Osteocyte (in vitro differentiated cells): ENCODE measurements at regions not wholly inside any gene's neighbourhood (a gene's known extent, or its start where the extent isn't known, plus 50 kb on each side); places are given as distances from the start of the nearest gene placed in this dataset.

ENCODE experiments used
- DNase-seq: peaks from one replicate; pipeline ENCODE4 v3.0.0; 2021; ENCODE audit warnings: mixed read lengths; ENCODE audit not compliant: unreplicated experiment; ENCODE audit errors: extremely low spot score
- H3K27ac Mint-ChIP-seq: one replicate; pipeline ENCODE4 v1.8.0; 2021; ENCODE audit warnings: mild to moderate bottlenecking, mixed read lengths; ENCODE audit not compliant: unreplicated experiment
- H3K27me3 Mint-ChIP-seq: one replicate; pipeline ENCODE4 v1.8.0; 2021; ENCODE audit warnings: mixed read lengths; ENCODE audit not compliant: unreplicated experiment
- H3K36me3 Mint-ChIP-seq: one replicate; pipeline ENCODE4 v1.8.0; 2021; ENCODE audit warnings: mixed read lengths; ENCODE audit not compliant: unreplicated experiment
- H3K4me1 Mint-ChIP-seq: one replicate; pipeline ENCODE4 v1.8.0; 2021; ENCODE audit warnings: mixed read lengths; ENCODE audit not compliant: unreplicated experiment
- H3K4me3 Mint-ChIP-seq: one replicate; pipeline ENCODE4 v1.8.0; 2021; ENCODE audit warnings: mild to moderate bottlenecking, moderate library complexity, mixed read lengths; ENCODE audit not compliant: unreplicated experiment
- H3K9me3 Mint-ChIP-seq: one replicate; pipeline ENCODE4 v1.8.0; 2021; ENCODE audit warnings: mixed read lengths; ENCODE audit not compliant: unreplicated experiment
- CTCF ChIP-seq: fragments of 200-600 bp; sonication (generic); IDR thresholded peaks from 2 replicates; pipeline ENCODE4 v1.5.0; 2021; ENCODE audit warnings: antibody characterized with exemption, mild to moderate bottlenecking, moderate library complexity

GRCh38 chr17:13268791-13269595 is 251.2 kb upstream of the ELAC2 start:
- Mint-ChIP-seq H3K27ac (no peak overlapping the region), H3K27me3 (peaks cover 36% of the 10 kb centered on the region), H3K36me3 (no peaks in the 10 kb centered on the region), H3K9me3 (no peaks in the 10 kb centered on the region), H3K4me3 (no peak overlapping the region), H3K4me1 (no peaks in the 10 kb centered on the region)
- no peak for TF ChIP-seq CTCF
- DNase-seq, result no peak

- no peak overlapping the region for H3K4me3 Mint-ChIP-seq
- TF ChIP-seq CTCF, result no peak
- H3K4me1 Mint-ChIP-seq, result no peaks in the 10 kb centered on the region
- H3K27me3 Mint-ChIP-seq, result peaks cover 36% of the 10 kb centered on the region
- H3K27ac Mint-ChIP-seq, result no peak overlapping the region
- H3K36me3 Mint-ChIP-seq, result no peaks in the 10 kb centered on the region
- no peak for DNase-seq
- no peaks in the 10 kb centered on the region for H3K9me3 Mint-ChIP-seq
Observed at GRCh38 chr17:13266606-13267005, 248.8 kb upstream of the ELAC2 start.

GRCh38 chr17:13265311-13265710 is 247.5 kb upstream of the ELAC2 start:
- H3K27me3 Mint-ChIP-seq, result peaks cover 34% of the 10 kb centered on the region
- H3K36me3 Mint-ChIP-seq, result no peaks in the 10 kb centered on the region
- DNase-seq, result no peak
- H3K27ac Mint-ChIP-seq, result no peak overlapping the region
- TF ChIP-seq CTCF, result no peak
- H3K9me3 Mint-ChIP-seq, result no peaks in the 10 kb centered on the region
- H3K4me3 Mint-ChIP-seq, result no peak overlapping the region
- no peaks in the 10 kb centered on the region for H3K4me1 Mint-ChIP-seq

GRCh38 chr17:13263746-13264145 is 245.9 kb upstream of the ELAC2 start:
- no peak for TF ChIP-seq CTCF
- Mint-ChIP-seq H3K9me3 (no peaks in the 10 kb centered on the region), H3K27me3 (peaks cover 27% of the 10 kb centered on the region), H3K27ac (no peak overlapping the region), H3K4me1 (no peaks in the 10 kb centered on the region), H3K4me3 (no peak overlapping the region), H3K36me3 (no peaks in the 10 kb centered on the region)
- no peak for DNase-seq

GRCh38 chr17:13256545-13256944 is 238.7 kb upstream of the ELAC2 start:
- no peak for TF ChIP-seq CTCF
- no peaks in the 10 kb centered on the region for H3K9me3 Mint-ChIP-seq
- peaks cover 16% of the 10 kb centered on the region for H3K27me3 Mint-ChIP-seq
- H3K4me1 Mint-ChIP-seq, result no peaks in the 10 kb centered on the region
- no peaks in the 10 kb centered on the region for H3K36me3 Mint-ChIP-seq
- no peak overlapping the region for H3K27ac Mint-ChIP-seq
- H3K4me3 Mint-ChIP-seq, result no peak overlapping the region
- no peak for DNase-seq
